Kidney (tissue), 13 donors: ENCODE measurements at regions not wholly inside any gene's neighbourhood (a gene's known extent, or its start where the extent isn't known, plus 50 kb on each side); places are given as distances from the start of the nearest gene placed in this dataset.

Experiments used
- DNase-seq, 5 donors: peaks; one replicate each; pipeline ENCODE4 v3.0.0-alpha.2; 2013 to 2020
- FAIRE-seq: peaks from 2 replicates; lab custom pipeline; 2012; peaks lifted over from hg19 to GRCh38; lab: Jason Lieb, UNC
- H3K27ac ChIP-seq, 2 donors: one replicate each; pipeline ENCODE4 v1.7.0; 2013; ENCODE audit warnings: low read depth in 2 of 2, low read length in 2 of 2, inconsistent platforms in 1 of 2
- H3K27me3 ChIP-seq: one replicate; pipeline ENCODE4 v1.7.1; 2013; ENCODE audit warnings: low read length, inconsistent platforms; ENCODE audit not compliant: control insufficient read depth, insufficient read depth
- H3K36me3 ChIP-seq, 3 donors: one replicate each; pipeline versions ENCODE4 v1.7.0 to v1.7.1; 2013; ENCODE audit warnings: low read length in 3 of 3, control low read depth in 1 of 3, inconsistent platforms in 1 of 3; ENCODE audit not compliant: insufficient read depth in 3 of 3, control insufficient read depth in 2 of 3
- H3K4me1 ChIP-seq, 3 donors: one replicate each; pipeline versions ENCODE4 v1.7.0 to v1.7.1; 2013; ENCODE audit warnings: low read length in 3 of 3, inconsistent platforms in 1 of 3, low read depth in 1 of 3; ENCODE audit not compliant: control insufficient read depth in 2 of 3, insufficient read depth in 2 of 3
- H3K4me3 ChIP-seq, 3 donors: one replicate each; pipeline versions ENCODE4 v1.7.0 to v1.8.1; 2013; ENCODE audit warnings: low read length in 3 of 3, control low read depth in 1 of 3, inconsistent platforms in 1 of 3
- H3K9ac ChIP-seq, 3 donors: one replicate each; pipeline versions ENCODE4 v1.7.0 to v1.7.1; 2013; ENCODE audit warnings: low read length in 3 of 3, control low read depth in 1 of 3, inconsistent platforms in 1 of 3
- H3K9me3 ChIP-seq, 3 donors: one replicate each; pipeline versions ENCODE4 v1.7.0 to v1.7.1; 2013; ENCODE audit warnings: low read length in 3 of 3, control low read depth in 1 of 3, inconsistent platforms in 1 of 3; ENCODE audit not compliant: control insufficient read depth in 2 of 3, insufficient read depth in 1 of 3
- intact Hi-C: fragments of 100-400 bp; cut with DNase I; formaldehyde crosslinking; loops from one replicate; pipeline ENCODE4 v1.11.1; 2022
- TF ChIP-seq, protein P1 (sequence below): IDR thresholded peaks from 3 replicates; pipeline ENCODE4 v1.5.1; 2012; ENCODE audit warnings: mild to moderate bottlenecking, moderate library complexity, borderline replicate concordance; ENCODE audit not compliant: insufficient read depth; ENCODE audit errors: extremely low read depth
- donor health status: control.
- donor health status: control.
- donor health status: control.
- donor health status: control.
- donor health status: control.
- donor health status: DM: yes; HTN: yes; CAD: no.
- donor health status: Normal renal cell carcinoma (clear cell type).

DNA sequence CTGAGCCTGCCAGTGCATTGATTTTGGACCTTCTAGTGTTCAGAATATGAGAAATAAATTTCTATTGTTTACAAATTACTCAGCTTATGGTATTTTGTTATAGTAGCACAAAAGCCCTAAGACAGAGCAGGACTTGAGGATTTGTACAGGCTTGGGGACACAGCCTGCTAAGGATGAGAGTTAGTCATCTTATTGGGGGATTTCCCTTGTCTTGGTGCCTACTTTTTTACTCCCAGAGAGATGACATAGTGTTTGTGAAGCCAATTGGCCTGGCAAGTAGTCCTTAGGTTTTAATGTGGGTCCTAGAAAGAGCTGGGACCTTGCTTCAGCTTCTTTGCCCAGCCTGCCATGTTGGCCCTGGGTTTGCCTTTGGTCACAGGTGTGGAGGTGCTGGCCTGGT is 364.0 kb downstream of the REEP3 start:
- H3K4me1 ChIP-seq = no peaks in the 10 kb centered on the region
- no peaks in the 10 kb centered on the region for H3K9me3 ChIP-seq
- DNase-seq = no peak
- no peak overlapping the region for H3K27ac ChIP-seq
- TF ChIP-seq, protein P1, sequence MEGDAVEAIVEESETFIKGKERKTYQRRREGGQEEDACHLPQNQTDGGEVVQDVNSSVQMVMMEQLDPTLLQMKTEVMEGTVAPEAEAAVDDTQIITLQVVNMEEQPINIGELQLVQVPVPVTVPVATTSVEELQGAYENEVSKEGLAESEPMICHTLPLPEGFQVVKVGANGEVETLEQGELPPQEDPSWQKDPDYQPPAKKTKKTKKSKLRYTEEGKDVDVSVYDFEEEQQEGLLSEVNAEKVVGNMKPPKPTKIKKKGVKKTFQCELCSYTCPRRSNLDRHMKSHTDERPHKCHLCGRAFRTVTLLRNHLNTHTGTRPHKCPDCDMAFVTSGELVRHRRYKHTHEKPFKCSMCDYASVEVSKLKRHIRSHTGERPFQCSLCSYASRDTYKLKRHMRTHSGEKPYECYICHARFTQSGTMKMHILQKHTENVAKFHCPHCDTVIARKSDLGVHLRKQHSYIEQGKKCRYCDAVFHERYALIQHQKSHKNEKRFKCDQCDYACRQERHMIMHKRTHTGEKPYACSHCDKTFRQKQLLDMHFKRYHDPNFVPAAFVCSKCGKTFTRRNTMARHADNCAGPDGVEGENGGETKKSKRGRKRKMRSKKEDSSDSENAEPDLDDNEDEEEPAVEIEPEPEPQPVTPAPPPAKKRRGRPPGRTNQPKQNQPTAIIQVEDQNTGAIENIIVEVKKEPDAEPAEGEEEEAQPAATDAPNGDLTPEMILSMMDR = no peak
- H3K27me3 ChIP-seq = no peaks in the 10 kb centered on the region
- no peak overlapping the region for H3K9ac ChIP-seq
- no peak overlapping the region for H3K4me3 ChIP-seq
- no peaks in the 10 kb centered on the region for H3K36me3 ChIP-seq
- intact Hi-C loops = no loop called here
- FAIRE-seq = no peak

DNA sequence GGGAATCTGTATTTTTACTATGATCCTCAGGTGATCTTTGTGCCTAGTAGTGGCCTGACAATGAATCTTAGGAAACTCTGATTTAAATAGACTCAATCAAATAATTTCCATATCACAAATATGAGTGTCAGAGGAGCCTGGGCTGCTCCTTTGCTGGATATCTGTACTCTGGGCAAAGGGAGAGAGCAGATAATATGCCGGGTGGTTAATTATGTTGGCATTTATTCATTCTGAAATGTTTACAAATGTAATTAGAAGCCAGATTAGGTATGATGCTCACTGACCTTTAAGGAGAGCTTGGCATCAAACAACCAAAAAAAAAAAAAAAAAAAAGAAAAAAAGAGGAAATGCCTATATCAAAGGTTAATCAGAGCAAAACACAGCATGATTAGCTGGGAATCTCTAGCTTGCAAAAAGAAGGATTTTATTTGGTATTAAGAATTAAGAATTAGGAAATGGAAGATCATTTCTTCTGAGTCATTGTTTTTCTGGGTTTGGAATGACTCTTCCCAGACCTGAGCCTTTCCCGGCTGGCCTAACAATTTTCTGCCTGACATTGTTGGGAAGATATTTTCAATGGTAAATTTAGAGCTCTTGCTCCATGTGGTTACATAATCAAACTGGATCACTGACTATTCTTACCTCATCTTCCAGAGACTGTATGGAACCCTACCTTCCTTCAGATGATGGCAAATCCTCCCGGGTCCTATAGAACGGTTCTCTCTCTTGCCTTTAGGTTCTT is 365.3 kb downstream of the REEP3 start:
- intact Hi-C loops = no loop called here
- no peak for DNase-seq
- no peaks in the 10 kb centered on the region for H3K4me1 ChIP-seq
- no peaks in the 10 kb centered on the region for H3K27me3 ChIP-seq
- no peak overlapping the region for H3K4me3 ChIP-seq
- no peak overlapping the region for H3K9ac ChIP-seq
- H3K36me3 ChIP-seq = no peaks in the 10 kb centered on the region
- no peak overlapping the region for H3K27ac ChIP-seq
- H3K9me3 ChIP-seq = no peaks in the 10 kb centered on the region
- TF ChIP-seq, protein P1 = no peak
- FAIRE-seq = no peak

DNA sequence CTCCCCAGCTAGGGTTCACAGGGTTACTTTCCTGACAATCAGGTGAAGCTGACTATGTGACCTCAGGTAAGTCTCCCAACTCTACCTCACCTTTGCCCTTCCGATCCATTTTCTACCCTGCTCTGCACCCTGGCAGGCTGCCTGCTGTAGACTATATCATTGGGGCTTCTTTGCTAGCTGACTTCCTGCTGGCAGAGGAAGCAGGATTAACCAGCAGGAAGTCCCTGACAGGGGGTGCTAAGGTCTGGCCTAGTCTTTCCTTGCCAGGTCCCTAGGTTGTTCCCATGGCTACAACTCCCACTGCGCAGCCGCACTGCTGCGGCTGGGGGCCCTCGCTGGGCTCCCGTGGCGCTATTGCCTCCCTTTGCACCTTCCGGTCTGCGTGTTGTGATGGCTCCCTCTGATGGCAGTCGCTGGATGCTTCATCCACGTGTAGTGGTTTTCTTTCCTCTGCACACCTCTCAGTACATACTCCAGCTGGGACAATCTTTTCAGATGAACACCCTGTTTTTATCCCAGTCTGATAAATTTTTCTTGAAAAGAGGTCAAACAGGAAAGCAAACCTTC is 365.9 kb downstream of the REEP3 start:
- peak in 2 of 5 donors; percentile 4 to 16 for DNase-seq

More for the DNA sequence above, 365.9 kb downstream of the REEP3 start:
- no peaks in the 10 kb centered on the region for H3K9me3 ChIP-seq
- H3K4me1 ChIP-seq = no peaks in the 10 kb centered on the region
- intact Hi-C loops = no loop called here
- H3K4me3 ChIP-seq = no peak overlapping the region
- TF ChIP-seq, protein P1 = no peak
- no peak overlapping the region for H3K9ac ChIP-seq
- no peaks in the 10 kb centered on the region for H3K36me3 ChIP-seq
- FAIRE-seq = no peak
- no peaks in the 10 kb centered on the region for H3K27me3 ChIP-seq
- no peak overlapping the region for H3K27ac ChIP-seq
